Tibial artery (tissue), 4 donors: ENCODE measurements at regions not wholly inside any gene's neighbourhood (a gene's known extent, or its start where the extent isn't known, plus 50 kb on each side); places are given as distances from the start of the nearest gene placed in this dataset.

ENCODE experiments used
- DNase-seq, 2 donors: peaks; one replicate each; pipeline ENCODE4 v3.0.0-alpha.2; 2019
- H3K27ac ChIP-seq, 2 donors: fragments of 200-600 bp; sonication (generic) in 1 of 2; 1 replicate in 1 of 2; 2 replicates in 1 of 2; pipeline ENCODE4 v1.5.1; 2018 to 2019; ENCODE audit warnings: mild to moderate bottlenecking in 1 of 2
- H3K27me3 ChIP-seq, 2 donors: fragments of 200-600 bp; sonication (generic) in 1 of 2; one replicate each; pipeline versions ENCODE4 v1.5.1 to v1.6.0; 2016 to 2019
- H3K36me3 ChIP-seq, 3 donors: fragments of 200-600 bp; sonication (generic) in 2 of 3; one replicate each; pipeline ENCODE4 v1.5.1; 2016 to 2019; ENCODE audit warnings: mild to moderate bottlenecking in 2 of 3
- H3K4me1 ChIP-seq, 4 donors: fragments of 200-600 bp; sonication (generic) in 2 of 4; 1 replicate in 3 of 4; 2 replicates in 1 of 4; pipeline ENCODE4 v1.5.1; 2016 to 2019
- H3K4me3 ChIP-seq, 2 donors: fragments of 200-600 bp; sonication (generic) in 1 of 2; 1 replicate in 1 of 2; 2 replicates in 1 of 2; pipeline ENCODE4 v1.5.1; 2018 to 2019; ENCODE audit warnings: mild to moderate bottlenecking in 2 of 2
- H3K9me3 ChIP-seq, 3 donors: fragments of 200-600 bp; sonication (generic) in 1 of 3; one replicate each; pipeline ENCODE4 v1.5.1; 2016 to 2019
- intact Hi-C: fragments of 100-400 bp; cut with DNase I; formaldehyde crosslinking; loops from one replicate; pipeline ENCODE4 v1.15.0; 2023; ENCODE audit warnings: low total_unique reads
- TF ChIP-seq, protein P1 (sequence below), 2 experiments: fragments of 200-600 bp in 1 of 2; fragments of 450-650 bp in 1 of 2; IDR thresholded peaks; one replicate each; pipeline ENCODE4 v1.5.1; 2017 to 2019; ENCODE audit warnings: antibody characterized with exemption in 2 of 2, mild to moderate bottlenecking in 1 of 2, moderate library complexity in 1 of 2

DNA sequence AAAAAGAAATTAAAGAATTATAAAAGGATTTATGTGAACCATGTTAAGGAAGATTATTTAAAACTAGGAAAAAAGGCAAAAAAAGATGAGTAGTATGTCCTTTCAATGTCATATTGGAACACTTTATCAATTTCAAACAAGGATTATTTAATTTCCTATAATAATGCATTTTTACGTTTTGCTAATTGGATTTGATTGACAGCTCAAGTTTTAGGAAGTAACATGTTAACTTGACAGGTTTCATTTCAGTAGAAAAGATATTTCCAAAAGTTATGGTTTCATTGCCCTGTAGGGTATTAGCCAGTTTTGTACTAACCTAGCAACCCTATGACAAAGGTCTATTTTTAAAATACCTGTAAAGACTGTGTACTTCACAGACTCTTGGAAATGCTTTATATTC, 379.6 kb upstream of the ZFP42 start:
- H3K4me1 ChIP-seq, result peaks cover 0 to 22% (median 3%) of the 10 kb centered on the region in 4 donors
- intact Hi-C loops, result no loop called here
- no peaks in the 10 kb centered on the region for H3K9me3 ChIP-seq
- H3K27me3 ChIP-seq, result no peaks in the 10 kb centered on the region
- no peaks in the 10 kb centered on the region for H3K36me3 ChIP-seq
- DNase-seq, result no peak
- TF ChIP-seq, protein P1, sequence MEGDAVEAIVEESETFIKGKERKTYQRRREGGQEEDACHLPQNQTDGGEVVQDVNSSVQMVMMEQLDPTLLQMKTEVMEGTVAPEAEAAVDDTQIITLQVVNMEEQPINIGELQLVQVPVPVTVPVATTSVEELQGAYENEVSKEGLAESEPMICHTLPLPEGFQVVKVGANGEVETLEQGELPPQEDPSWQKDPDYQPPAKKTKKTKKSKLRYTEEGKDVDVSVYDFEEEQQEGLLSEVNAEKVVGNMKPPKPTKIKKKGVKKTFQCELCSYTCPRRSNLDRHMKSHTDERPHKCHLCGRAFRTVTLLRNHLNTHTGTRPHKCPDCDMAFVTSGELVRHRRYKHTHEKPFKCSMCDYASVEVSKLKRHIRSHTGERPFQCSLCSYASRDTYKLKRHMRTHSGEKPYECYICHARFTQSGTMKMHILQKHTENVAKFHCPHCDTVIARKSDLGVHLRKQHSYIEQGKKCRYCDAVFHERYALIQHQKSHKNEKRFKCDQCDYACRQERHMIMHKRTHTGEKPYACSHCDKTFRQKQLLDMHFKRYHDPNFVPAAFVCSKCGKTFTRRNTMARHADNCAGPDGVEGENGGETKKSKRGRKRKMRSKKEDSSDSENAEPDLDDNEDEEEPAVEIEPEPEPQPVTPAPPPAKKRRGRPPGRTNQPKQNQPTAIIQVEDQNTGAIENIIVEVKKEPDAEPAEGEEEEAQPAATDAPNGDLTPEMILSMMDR (IDR thresholded peaks at IDR 0.05), result no peak
- H3K27ac ChIP-seq, result no peak overlapping the region
- H3K4me3 ChIP-seq, result no peak overlapping the region

DNA sequence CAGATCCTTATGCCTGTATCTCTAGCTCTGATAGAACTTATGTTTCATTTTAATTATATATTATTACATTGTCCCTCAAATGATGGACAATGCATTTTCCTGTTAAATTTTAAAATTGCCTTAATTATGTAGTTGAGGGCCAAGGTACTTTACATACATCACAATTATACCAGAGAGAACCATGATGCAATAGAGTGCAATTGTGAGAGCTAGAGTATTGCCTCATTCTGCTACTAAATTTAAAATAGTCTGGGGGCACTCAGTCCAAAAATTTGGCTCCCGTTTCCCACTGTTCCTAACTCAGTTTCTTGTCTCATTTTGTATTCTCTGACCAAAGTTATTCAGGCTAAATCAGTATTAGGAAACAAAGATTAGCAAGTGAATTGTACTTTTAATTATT, 378.5 kb upstream of the ZFP42 start:
- Histone ChIP-seq H3K9me3 (no peaks in the 10 kb centered on the region), H3K4me3 (no peak overlapping the region), H3K36me3 (no peaks in the 10 kb centered on the region), H3K27me3 (no peaks in the 10 kb centered on the region), H3K27ac (peak overlapping the region in 1 of 2 donors; percentile 37), H3K4me1 (peaks cover 0 to 22% (median 3%) of the 10 kb centered on the region in 4 donors)
- intact Hi-C loops, result no loop called here
- TF ChIP-seq, protein P1 (IDR thresholded peaks at IDR 0.05), result no peak
- no peak for DNase-seq

DNA sequence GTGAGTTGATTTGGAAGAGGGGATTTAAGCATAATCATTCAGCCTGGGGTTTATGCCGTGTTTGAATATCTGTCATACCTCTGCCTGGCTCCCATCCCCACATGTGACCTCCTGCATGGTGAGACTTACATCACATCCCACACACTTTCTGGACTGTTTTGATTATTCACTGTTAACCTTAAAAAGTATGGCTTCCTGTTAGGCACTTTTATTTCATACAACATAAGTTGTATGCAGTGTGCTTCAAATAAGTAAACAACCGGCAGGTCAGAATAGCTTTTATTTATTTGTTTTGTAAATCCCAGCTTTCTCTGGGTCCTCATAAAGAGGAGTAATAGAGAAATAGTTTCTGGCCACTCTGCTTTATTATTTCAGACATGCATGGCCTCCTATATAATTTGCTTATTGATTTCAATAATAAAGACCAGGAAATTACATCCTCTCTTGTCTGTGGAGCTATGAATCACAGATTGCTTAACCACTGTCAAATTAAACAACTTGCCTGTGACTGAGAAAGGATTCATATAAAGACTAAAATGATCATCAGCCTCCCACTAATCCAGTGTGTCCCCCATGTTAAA, 376.8 kb upstream of the ZFP42 start:
- H3K4me3 ChIP-seq, result no peak overlapping the region
- intact Hi-C loops, result no loop called here
- TF ChIP-seq, protein P1 (IDR thresholded peaks at IDR 0.05), result no peak

DNA sequence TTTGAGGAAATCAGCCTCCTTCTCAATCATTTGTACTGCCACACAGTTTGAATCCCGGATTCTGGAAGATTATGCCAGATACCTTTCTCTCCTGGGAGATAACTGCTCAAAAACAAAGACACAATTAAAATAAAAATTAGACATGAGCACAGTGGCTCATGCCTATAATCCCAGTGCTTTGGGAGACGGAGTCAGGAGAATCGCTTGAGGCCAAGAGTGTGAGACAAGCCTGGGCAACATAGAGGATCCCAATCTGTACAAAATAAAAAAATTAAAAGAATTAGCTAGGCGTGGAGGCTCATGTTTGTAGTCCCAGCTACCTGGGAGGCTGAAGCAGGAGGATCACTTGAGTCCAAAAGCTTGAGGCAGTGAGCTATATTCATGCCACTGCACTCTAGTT, 376.3 kb upstream of the ZFP42 start:
- Histone ChIP-seq H3K27ac (no peak overlapping the region), H3K4me1 (peaks cover 0 to 22% (median 2%) of the 10 kb centered on the region in 4 donors), H3K9me3 (peaks cover 0 to 9% (median 0%) of the 10 kb centered on the region in 3 donors), H3K4me3 (no peak overlapping the region), H3K36me3 (no peaks in the 10 kb centered on the region), H3K27me3 (no peaks in the 10 kb centered on the region)
- intact Hi-C loops, result no loop called here
- TF ChIP-seq, protein P1 (IDR thresholded peaks at IDR 0.05), result no peak
- DNase-seq, result no peak

More for the DNA sequence above, 376.8 kb upstream of the ZFP42 start:
- Histone ChIP-seq H3K4me1 (peaks cover 0 to 22% (median 2%) of the 10 kb centered on the region in 4 donors), H3K9me3 (peaks cover 0 to 4% (median 0%) of the 10 kb centered on the region in 3 donors), H3K27me3 (no peaks in the 10 kb centered on the region), H3K36me3 (no peaks in the 10 kb centered on the region), H3K27ac (no peak overlapping the region)
- no peak for DNase-seq

DNA sequence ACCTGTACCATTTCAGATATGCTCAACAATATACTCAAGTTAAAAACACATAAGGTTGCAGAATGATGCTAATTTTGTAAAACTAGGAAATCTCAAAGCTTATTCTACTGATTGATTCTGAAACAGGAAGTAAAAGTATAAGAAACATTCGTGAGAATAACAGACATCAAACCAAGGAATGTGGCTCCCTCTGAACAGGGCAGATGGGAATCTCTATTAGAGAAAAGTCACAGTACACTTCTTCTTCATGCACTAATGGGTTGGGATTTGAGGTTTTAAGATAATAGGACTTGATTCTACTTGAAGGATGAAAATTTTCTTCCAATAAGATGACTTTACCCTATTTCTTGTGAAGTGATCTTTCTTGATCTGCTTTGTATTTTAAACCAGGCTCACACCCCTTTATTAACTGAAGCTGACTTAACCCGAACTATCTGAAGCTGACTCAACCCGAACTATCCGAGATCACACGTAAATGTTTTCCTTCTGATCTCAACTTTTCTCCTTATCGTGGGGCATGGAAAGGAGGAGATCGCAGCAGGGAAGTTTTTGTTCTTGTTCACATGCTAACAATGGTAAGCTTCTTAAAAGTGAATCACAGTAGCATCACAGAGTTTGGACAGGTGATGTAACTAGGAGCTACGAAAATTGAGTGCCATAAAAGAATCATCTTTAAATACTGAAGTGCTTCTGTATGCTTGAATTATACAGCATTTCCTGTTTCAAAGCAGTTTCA, 363.1 kb upstream of the ZFP42 start:
- peaks cover 0 to 3% (median 0%) of the 10 kb centered on the region in 3 donors for H3K9me3 ChIP-seq
- H3K4me1 ChIP-seq, result no peaks in the 10 kb centered on the region
- TF ChIP-seq, protein P1 (IDR thresholded peaks at IDR 0.05), result no peak
- H3K27ac ChIP-seq, result no peak overlapping the region
- intact Hi-C loops, result no loop called here
- H3K36me3 ChIP-seq, result no peaks in the 10 kb centered on the region
- no peak overlapping the region for H3K4me3 ChIP-seq
- H3K27me3 ChIP-seq, result no peaks in the 10 kb centered on the region
- no peak for DNase-seq
